ENCODE measurements at regions not wholly inside any gene's neighbourhood (a gene's known extent, or its start where the extent isn't known, plus 50 kb on each side); places are given as distances from the start of the nearest gene placed in this dataset.

GRCh38 chr4:157973297-157973696 lies 199.5 kb downstream of the GASK1B start:
- Histone ChIP-seq H3K4me2 (ENCODE audit: low read depth, low read length, poor library complexity, severe bottlenecking) (no peak overlapping the region), H3K27ac (ENCODE audit: low read depth, low read length) (no peak overlapping the region), H3K9me2 (replicated peaks; ENCODE audit: insufficient read depth, low read length) (no peaks in the 10 kb centered on the region), H3K36me3 (ENCODE audit: low read length) (no peaks in the 10 kb centered on the region), H4K20me1 (ENCODE audit: low read depth, low read length) (no peaks in the 10 kb centered on the region), H3K4me3 (ENCODE audit: insufficient read depth, low read length, poor library complexity, severe bottlenecking) (no peak overlapping the region), H3K27me3 (ENCODE audit: low read length) (no peaks in the 10 kb centered on the region), H3K79me2 (ENCODE audit: insufficient read depth, low read length) (no peaks in the 10 kb centered on the region), H2AFZ (ENCODE audit: low read depth, low read length, severe bottlenecking) (no peak overlapping the region), H3K9me3 (ENCODE audit: insufficient read depth, low read length) (no peaks in the 10 kb centered on the region), H3K9ac (ENCODE audit: low read length) (no peak overlapping the region), H3F3A (ENCODE audit: insufficient read depth) (no peaks in the 10 kb centered on the region)
- TF ChIP-seq CTCF (IDR thresholded peaks at IDR 0.05; ENCODE audit: insufficient read depth, low read length, poor library complexity, severe bottlenecking) (no peak), EZH2phosphoT487 (conservative IDR thresholded peaks at IDR 0.05; ENCODE audit: low read length) (no peak)

- Histone ChIP-seq H2AFZ (ENCODE audit: low read depth, low read length, severe bottlenecking) (no peak overlapping the region), H3K36me3 (ENCODE audit: low read length) (no peaks in the 10 kb centered on the region), H3K9me3 (ENCODE audit: insufficient read depth, low read length) (no peaks in the 10 kb centered on the region), H4K20me1 (ENCODE audit: low read depth, low read length) (no peaks in the 10 kb centered on the region), H3K27me3 (ENCODE audit: low read length) (no peaks in the 10 kb centered on the region), H3F3A (ENCODE audit: insufficient read depth) (no peaks in the 10 kb centered on the region), H3K9ac (ENCODE audit: low read length) (no peak overlapping the region), H3K79me2 (ENCODE audit: insufficient read depth, low read length) (no peaks in the 10 kb centered on the region), H3K4me3 (ENCODE audit: insufficient read depth, low read length, poor library complexity, severe bottlenecking) (no peak overlapping the region), H3K9me2 (replicated peaks; ENCODE audit: insufficient read depth, low read length) (no peaks in the 10 kb centered on the region), H3K27ac (ENCODE audit: low read depth, low read length) (no peak overlapping the region), H3K4me2 (ENCODE audit: low read depth, low read length, poor library complexity, severe bottlenecking) (no peak overlapping the region)
- no peak for TF ChIP-seq CTCF (IDR thresholded peaks at IDR 0.05; ENCODE audit: insufficient read depth, low read length, poor library complexity, severe bottlenecking)
- TF ChIP-seq EZH2phosphoT487 (conservative IDR thresholded peaks at IDR 0.05; ENCODE audit: low read length) = no peak
These were observed 208.4 kb downstream of the GASK1B start for GRCh38 chr4:157964463-157964862.

- TF ChIP-seq CTCF (IDR thresholded peaks at IDR 0.05; ENCODE audit: insufficient read depth, low read length, poor library complexity, severe bottlenecking) = no peak
- TF ChIP-seq EZH2phosphoT487 (conservative IDR thresholded peaks at IDR 0.05; ENCODE audit: low read length) = no peak
- no peaks in the 10 kb centered on the region for H3K79me2 ChIP-seq (ENCODE audit: insufficient read depth, low read length)
- no peak overlapping the region for H3K9ac ChIP-seq (ENCODE audit: low read length)
- H3K36me3 ChIP-seq (ENCODE audit: low read length) = no peaks in the 10 kb centered on the region
- H3F3A ChIP-seq (ENCODE audit: insufficient read depth) = no peaks in the 10 kb centered on the region
- H4K20me1 ChIP-seq (ENCODE audit: low read depth, low read length) = no peaks in the 10 kb centered on the region
- H3K9me3 ChIP-seq (ENCODE audit: insufficient read depth, low read length) = no peaks in the 10 kb centered on the region
- H3K27ac ChIP-seq (ENCODE audit: low read depth, low read length) = no peak overlapping the region
- H2AFZ ChIP-seq (ENCODE audit: low read depth, low read length, severe bottlenecking) = no peak overlapping the region
- no peaks in the 10 kb centered on the region for H3K9me2 ChIP-seq (replicated peaks; ENCODE audit: insufficient read depth, low read length)
- no peaks in the 10 kb centered on the region for H3K27me3 ChIP-seq (ENCODE audit: low read length)
- no peak overlapping the region for H3K4me2 ChIP-seq (ENCODE audit: low read depth, low read length, poor library complexity, severe bottlenecking)
- no peak overlapping the region for H3K4me3 ChIP-seq (ENCODE audit: insufficient read depth, low read length, poor library complexity, severe bottlenecking)
These were observed 211.4 kb downstream of the GASK1B start for GRCh38 chr4:157961229-157961990.

Data from SU-DHL-6 (cell line).